HCT116 (cell line): ENCODE measurements at regions not wholly inside any gene's neighbourhood (a gene's known extent, or its start where the extent isn't known, plus 50 kb on each side); places are given as distances from the start of the nearest gene placed in this dataset.

Experiments used
- CTCF ChIP-seq, 3 experiments: fragments of 200-600 bp in 1 of 3; sonication (generic) in 1 of 3; IDR thresholded peaks in 2 of 3; conservative IDR thresholded peaks in 1 of 3; 2 replicates each; pipeline ENCODE4 v1.5.1; 2012 to 2017; ENCODE audit warnings: low read depth in 2 of 3, low read length in 2 of 3, antibody characterized with exemption in 1 of 3, borderline replicate concordance in 1 of 3, control low read depth in 1 of 3, mild to moderate bottlenecking in 1 of 3, mixed read lengths in 1 of 3, mixed run types in 1 of 3, moderate library complexity in 1 of 3; ENCODE audit not compliant: insufficient read depth in 1 of 3
- EGR1 ChIP-seq: IDR thresholded peaks from 2 replicates; pipeline ENCODE4 v1.6.1; 2012; ENCODE audit warnings: low read depth
- EZH2 ChIP-seq: fragments of 200-600 bp; sonication (generic); IDR thresholded peaks from 2 replicates; pipeline ENCODE4 v1.6.1; 2017; ENCODE audit warnings: antibody characterized with exemption, mixed run types
- EZH2phosphoT487 ChIP-seq: fragments of 200-600 bp; IDR thresholded peaks from 2 replicates; pipeline ENCODE4 v1.6.1; 2018; ENCODE audit warnings: antibody characterized with exemption, borderline replicate concordance
- POLR2A ChIP-seq: IDR thresholded peaks from 2 replicates; pipeline ENCODE4 v1.7.0; 2011; ENCODE audit warnings: borderline replicate concordance; ENCODE audit not compliant: insufficient read depth, insufficient read length; ENCODE audit errors: extremely low read depth
- RAD21 ChIP-seq: IDR thresholded peaks from 2 replicates; pipeline ENCODE4 v1.6.1; 2012; ENCODE audit warnings: low read depth, mild to moderate bottlenecking
- REST ChIP-seq: IDR thresholded peaks from 2 replicates; pipeline ENCODE4 v1.6.1; 2012; ENCODE audit warnings: low read depth
- SP1 ChIP-seq: IDR thresholded peaks from 2 replicates; pipeline ENCODE4 v1.6.1; 2012; ENCODE audit warnings: low read depth
- YY1 ChIP-seq: IDR thresholded peaks from 2 replicates; pipeline ENCODE4 v1.6.1; 2011; ENCODE audit warnings: low read length, low read depth, moderate library complexity, mild to moderate bottlenecking; ENCODE audit not compliant: insufficient replicate concordance; ENCODE audit errors: extremely low read depth
- ZNF274 ChIP-seq: fragments of 200-500 bp; sonication (Bioruptor generic); IDR thresholded peaks from 2 replicates; pipeline ENCODE4 v1.6.1; 2014; ENCODE audit warnings: mild to moderate bottlenecking, low read depth, low read length, inconsistent platforms

DNA sequence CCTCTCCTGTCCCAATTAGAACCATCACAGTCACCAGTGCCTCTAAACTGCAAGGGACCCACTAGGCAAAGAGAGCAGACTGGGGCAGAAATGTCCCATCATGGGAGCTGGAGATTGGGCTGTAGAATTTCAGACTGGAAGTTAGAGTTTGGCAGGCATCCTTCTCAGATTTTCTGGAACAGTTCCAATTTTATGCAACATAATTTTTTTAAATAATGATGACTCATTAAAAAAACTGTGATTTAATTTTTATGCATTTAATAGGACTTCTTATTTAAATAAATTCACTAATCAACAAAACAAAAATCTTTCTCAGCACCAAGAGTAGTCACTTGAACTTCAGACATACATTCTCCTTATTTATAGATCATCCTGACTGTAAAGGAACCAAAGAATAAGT lies 84.6 kb upstream of the SLC7A14 start:
- TF ChIP-seq CTCF (IDR thresholded peaks at IDR 0.05 in 2 of 3, conservative IDR thresholded peaks at IDR 0.05 in 1 of 3; ENCODE audit: borderline replicate concordance in 1 of 3, insufficient read depth in 1 of 3, low read depth in 2 of 3, low read length in 2 of 3) (no peak), REST (no peak), POLR2A (no peak), YY1 (no peak), EZH2phosphoT487 (no peak), RAD21 (no peak), EGR1 (no peak), EZH2 (no peak), SP1 (no peak), ZNF274 (no peak)
